SK-N-SH (cell line): ENCODE measurements at regions not wholly inside any gene's neighbourhood (a gene's known extent, or its start where the extent isn't known, plus 50 kb on each side); places are given as distances from the start of the nearest gene placed in this dataset.

ENCODE experiments used
- CTCF ChIA-PET: fragments of 300-600, 350-600 bp; formaldehyde crosslinking; extraction: SDS; loops from one replicate; lab custom pipeline; 2021; lab: Yijun Ruan, JAX
- POLR2A ChIA-PET: fragments of 350-600 bp; sonication (Branson Sonifier 250); formaldehyde crosslinking; extraction: SDS; loops from one replicate; lab custom pipeline; 2020; ENCODE audit warnings: antibody characterized with exemption, inconsistent platforms; lab: Yijun Ruan, JAX
- DNase-seq: peaks from one replicate; pipeline ENCODE4 v3.0.0; 2012
- H2AFZ ChIP-seq: fragments of 200-600 bp; sonication (generic); 2 replicates; pipeline ENCODE4 v1.8.1; 2016; ENCODE audit warnings: antibody characterized with exemption, mild to moderate bottlenecking, low read depth
- H3F3A ChIP-seq: fragments of 200-600 bp; sonication (generic); replicated peaks from 2 replicates; pipeline ENCODE3; 2016; ENCODE audit warnings: antibody characterized with exemption, mild to moderate bottlenecking; ENCODE audit not compliant: insufficient read depth
- H3K27ac ChIP-seq, 2 experiments: fragments of 200-500 bp in 1 of 2; fragments of 200-600 bp in 1 of 2; sonication (Bioruptor generic) in 1 of 2; sonication (generic), shearing (Covaris generic) in 1 of 2; 2 replicates each; pipeline versions ENCODE4 v1.5.1 to v1.6.1; 2014 to 2016; ENCODE audit warnings: low read depth in 2 of 2, inconsistent platforms in 1 of 2, low read length in 1 of 2, mild to moderate bottlenecking in 1 of 2, mixed read lengths in 1 of 2
- H3K27me3 ChIP-seq: fragments of 200-600 bp; sonication (generic), shearing (Covaris generic); 2 replicates; pipeline ENCODE4 v1.6.1; 2016; ENCODE audit warnings: mixed run types; ENCODE audit not compliant: insufficient read depth
- H3K36me3 ChIP-seq, 2 experiments: fragments of 200-500 bp in 1 of 2; fragments of 200-600 bp in 1 of 2; sonication (Bioruptor generic) in 1 of 2; sonication (generic) in 1 of 2; replicated peaks in 1 of 2; 2 replicates each; pipeline versions ENCODE3 to v1.5.1; 2014 to 2016; ENCODE audit warnings: low read length in 1 of 2, mild to moderate bottlenecking in 1 of 2; ENCODE audit not compliant: insufficient read depth in 2 of 2, control insufficient read depth in 1 of 2
- H3K4me1 ChIP-seq, 2 experiments: fragments of 200-500 bp in 1 of 2; fragments of 200-600 bp in 1 of 2; sonication (Bioruptor generic) in 1 of 2; sonication (generic), shearing (Covaris generic) in 1 of 2; 2 replicates each; pipeline versions ENCODE4 v1.5.1 to v1.6.1; 2014 to 2016; ENCODE audit warnings: low read depth in 1 of 2, low read length in 1 of 2, mixed run types in 1 of 2; ENCODE audit not compliant: insufficient read depth in 2 of 2, control insufficient read depth in 1 of 2
- H3K4me2 ChIP-seq: fragments of 200-600 bp; sonication (generic), shearing (Covaris generic); 2 replicates; pipeline ENCODE4 v1.6.1; 2017; ENCODE audit warnings: mixed run types
- H3K4me3 ChIP-seq, 2 experiments: fragments of 200-500 bp in 1 of 2; fragments of 200-600 bp in 1 of 2; sonication (Bioruptor generic) in 1 of 2; sonication (generic), shearing (Covaris generic) in 1 of 2; 2 replicates each; pipeline versions ENCODE4 v1.5.1 to v1.8.1; 2014 to 2016; ENCODE audit warnings: low read depth in 2 of 2, inconsistent platforms in 1 of 2, low read length in 1 of 2, mild to moderate bottlenecking in 1 of 2, mixed read lengths in 1 of 2, moderate library complexity in 1 of 2
- H3K79me2 ChIP-seq: fragments of 200-600 bp; sonication (generic); 2 replicates; pipeline ENCODE4 v1.8.1; 2017; ENCODE audit warnings: mild to moderate bottlenecking; ENCODE audit not compliant: insufficient read depth
- H3K9ac ChIP-seq: fragments of 200-600 bp; sonication (generic); 2 replicates; pipeline ENCODE4 v1.6.1; 2017; ENCODE audit warnings: mixed run types
- H3K9me2 ChIP-seq: fragments of 200-600 bp; sonication (generic); 2 replicates; pipeline ENCODE4 v1.6.1; 2017; ENCODE audit warnings: mixed run types
- H3K9me3 ChIP-seq: fragments of 200-600 bp; sonication (generic); 2 replicates; pipeline ENCODE4 v1.6.1; 2017; ENCODE audit warnings: mixed run types, mild to moderate bottlenecking, moderate library complexity
- H4K20me1 ChIP-seq: fragments of 200-600 bp; sonication (generic); 2 replicates; pipeline ENCODE4 v1.6.1; 2017; ENCODE audit warnings: mild to moderate bottlenecking, mixed run types; ENCODE audit not compliant: insufficient read depth
- CHD2 ChIP-seq: fragments of 150-350 bp; IDR thresholded peaks from 2 replicates; pipeline ENCODE4 v1.6.1; 2018; ENCODE audit warnings: low read length; ENCODE audit not compliant: partially characterized antibody
- CTCF ChIP-seq: fragments of 200-600 bp; sonication (generic); IDR thresholded peaks from 2 replicates; pipeline ENCODE4 v1.6.1; 2017; ENCODE audit warnings: antibody characterized with exemption, mild to moderate bottlenecking, moderate library complexity
- FOSL2 ChIP-seq: IDR thresholded peaks from 2 replicates; pipeline ENCODE4 v1.4.0; 2012; ENCODE audit warnings: low read depth, mild to moderate bottlenecking, moderate library complexity, borderline replicate concordance
- FOXJ3 ChIP-seq: sonication (generic); formaldehyde crosslinking; IDR thresholded peaks from 2 replicates; pipeline ENCODE4 v1.5.1; 2020; ENCODE audit warnings: mild to moderate bottlenecking, missing genetic modification reagents
- FOXM1 ChIP-seq: IDR thresholded peaks from 2 replicates; pipeline ENCODE4 v1.4.0; 2012; ENCODE audit warnings: low read depth, mild to moderate bottlenecking
- GABPA ChIP-seq: IDR thresholded peaks from 2 replicates; pipeline ENCODE4 v1.4.0; 2012; ENCODE audit warnings: low read depth, mild to moderate bottlenecking
- GATA2 ChIP-seq: sonication (generic); formaldehyde crosslinking; IDR thresholded peaks from 2 replicates; pipeline ENCODE4 v1.5.0; 2020; ENCODE audit warnings: mild to moderate bottlenecking, missing genetic modification reagents
- JUND ChIP-seq: IDR thresholded peaks from 2 replicates; pipeline ENCODE4 v1.4.0; 2012
- MAX ChIP-seq: IDR thresholded peaks from 2 replicates; pipeline ENCODE4 v1.4.0; 2012; ENCODE audit warnings: low read depth
- MXI1 ChIP-seq: IDR thresholded peaks from 2 replicates; pipeline ENCODE4 v1.6.1; 2012; ENCODE audit warnings: mild to moderate bottlenecking, low read depth, low read length, improper control_type of control experiment
- NFIC ChIP-seq: IDR thresholded peaks from 2 replicates; pipeline ENCODE4 v1.4.0; 2012; ENCODE audit warnings: borderline replicate concordance
- NRF1 ChIP-seq: IDR thresholded peaks from 2 replicates; pipeline ENCODE4 v1.6.1; 2012; ENCODE audit warnings: low read depth, mild to moderate bottlenecking, low read length
- PBX3 ChIP-seq: IDR thresholded peaks from 2 replicates; pipeline ENCODE4; 2012
- POLR2AphosphoS5 ChIP-seq: IDR thresholded peaks from 2 replicates; pipeline ENCODE4 v1.6.1; 2012; ENCODE audit warnings: low read depth, low read length
- RAD21 ChIP-seq: IDR thresholded peaks from 2 replicates; pipeline ENCODE4 v1.6.1; 2012; ENCODE audit warnings: mild to moderate bottlenecking, low read length
- TAF1 ChIP-seq: IDR thresholded peaks from 2 replicates; pipeline ENCODE4 v1.6.1; 2012; ENCODE audit warnings: low read depth, mild to moderate bottlenecking, low read length, moderate library complexity, borderline replicate concordance
- YY1 ChIP-seq: IDR thresholded peaks from 2 replicates; pipeline ENCODE4 v1.4.0; 2012; ENCODE audit warnings: low read depth, mild to moderate bottlenecking
- TF ChIP-seq, protein P1 (sequence below): fragments of 150-350 bp; IDR thresholded peaks from 2 replicates; pipeline ENCODE4 v1.6.1; 2017; ENCODE audit warnings: antibody characterized with exemption, low read length, low read depth, borderline replicate concordance
- TF ChIP-seq, protein P2 (sequence below): IDR thresholded peaks from 2 replicates; pipeline ENCODE4 v1.4.0; 2012; ENCODE audit warnings: low read depth, borderline replicate concordance

- TF ChIP-seq FOXJ3 (CRISPR knock-in tag) (no peak), NRF1 (no peak), JUND (no peak), RAD21 (no peak), NFIC (no peak), MXI1 (no peak), FOSL2 (no peak), MAX (no peak)
- TF ChIP-seq, protein P1, sequence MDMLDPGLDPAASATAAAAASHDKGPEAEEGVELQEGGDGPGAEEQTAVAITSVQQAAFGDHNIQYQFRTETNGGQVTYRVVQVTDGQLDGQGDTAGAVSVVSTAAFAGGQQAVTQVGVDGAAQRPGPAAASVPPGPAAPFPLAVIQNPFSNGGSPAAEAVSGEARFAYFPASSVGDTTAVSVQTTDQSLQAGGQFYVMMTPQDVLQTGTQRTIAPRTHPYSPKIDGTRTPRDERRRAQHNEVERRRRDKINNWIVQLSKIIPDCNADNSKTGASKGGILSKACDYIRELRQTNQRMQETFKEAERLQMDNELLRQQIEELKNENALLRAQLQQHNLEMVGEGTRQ = no peak
Observed at GRCh38 chrX:93932471-93933220, 258.6 kb downstream of the FAM133A start (continued).

- H3K4me2 ChIP-seq = no peak overlapping the region
- no peaks in the 10 kb centered on the region for H3K9me2 ChIP-seq
- no peak overlapping the region for H3K9ac ChIP-seq
- TF ChIP-seq CHD2 (no peak), CTCF (no peak), GABPA (no peak), JUND (no peak), FOXJ3 (CRISPR knock-in tag) (no peak), NRF1 (no peak), FOXM1 (no peak), YY1 (no peak), PBX3 (no peak), RAD21 (no peak), GATA2 (CRISPR knock-in tag) (no peak), TAF1 (no peak), POLR2AphosphoS5 (no peak), FOSL2 (no peak), NFIC (no peak)
- TF ChIP-seq, protein P1 = no peak
- TF ChIP-seq, protein P2, sequence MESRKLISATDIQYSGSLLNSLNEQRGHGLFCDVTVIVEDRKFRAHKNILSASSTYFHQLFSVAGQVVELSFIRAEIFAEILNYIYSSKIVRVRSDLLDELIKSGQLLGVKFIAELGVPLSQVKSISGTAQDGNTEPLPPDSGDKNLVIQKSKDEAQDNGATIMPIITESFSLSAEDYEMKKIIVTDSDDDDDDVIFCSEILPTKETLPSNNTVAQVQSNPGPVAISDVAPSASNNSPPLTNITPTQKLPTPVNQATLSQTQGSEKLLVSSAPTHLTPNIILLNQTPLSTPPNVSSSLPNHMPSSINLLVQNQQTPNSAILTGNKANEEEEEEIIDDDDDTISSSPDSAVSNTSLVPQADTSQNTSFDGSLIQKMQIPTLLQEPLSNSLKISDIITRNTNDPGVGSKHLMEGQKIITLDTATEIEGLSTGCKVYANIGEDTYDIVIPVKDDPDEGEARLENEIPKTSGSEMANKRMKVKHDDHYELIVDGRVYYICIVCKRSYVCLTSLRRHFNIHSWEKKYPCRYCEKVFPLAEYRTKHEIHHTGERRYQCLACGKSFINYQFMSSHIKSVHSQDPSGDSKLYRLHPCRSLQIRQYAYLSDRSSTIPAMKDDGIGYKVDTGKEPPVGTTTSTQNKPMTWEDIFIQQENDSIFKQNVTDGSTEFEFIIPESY = no peak
- H3K27me3 ChIP-seq = no peaks in the 10 kb centered on the region
- H3K27ac ChIP-seq = no peak overlapping the region
- H3K36me3 ChIP-seq = no peaks in the 10 kb centered on the region
- no peaks in the 10 kb centered on the region for H4K20me1 ChIP-seq
- no peak overlapping the region for H2AFZ ChIP-seq
- H3K9me3 ChIP-seq = no peaks in the 10 kb centered on the region
- no peaks in the 10 kb centered on the region for H3F3A ChIP-seq
- no peak overlapping the region for H3K4me3 ChIP-seq
- ChIA-PET POLR2A (no interaction called here), CTCF (no interaction called here)
- DNase-seq = no peak
- no peaks in the 10 kb centered on the region for H3K79me2 ChIP-seq
- no peaks in the 10 kb centered on the region for H3K4me1 ChIP-seq
Observed at GRCh38 chrX:93977641-93978040, 303.6 kb downstream of the FAM133A start.
